ENCODE measurements at regions not wholly inside any gene's neighbourhood (a gene's known extent, or its start where the extent isn't known, plus 50 kb on each side); places are given as distances from the start of the nearest gene placed in this dataset.

GRCh38 chr16:24428756-24429155 is 110.6 kb upstream of the RBBP6 start:
- TF ChIP-seq CTCF (IDR thresholded peaks at IDR 0.05; ENCODE audit: low read depth, low read length) (no peak), POLR2A (IDR thresholded peaks at IDR 0.05; ENCODE audit: extremely low read depth, insufficient read length) (no peak), MYC (IDR thresholded peaks at IDR 0.05; ENCODE audit: low read depth, low read length) (no peak)

Measured in NB4 (cell line).